Putamen (tissue), 1 donor: ENCODE measurements at regions not wholly inside any gene's neighbourhood (a gene's known extent, or its start where the extent isn't known, plus 50 kb on each side); places are given as distances from the start of the nearest gene placed in this dataset.
"Not testable (repeated sequence)": the region's sequence is repeated elsewhere in the genome, so short reads cannot be mapped to it uniquely, and the experiment has no call there.

Experiments used
- DNase-seq: peaks from one replicate; pipeline ENCODE4 v3.0.0-alpha.2; 2016; ENCODE audit warnings: low spot score

DNA sequence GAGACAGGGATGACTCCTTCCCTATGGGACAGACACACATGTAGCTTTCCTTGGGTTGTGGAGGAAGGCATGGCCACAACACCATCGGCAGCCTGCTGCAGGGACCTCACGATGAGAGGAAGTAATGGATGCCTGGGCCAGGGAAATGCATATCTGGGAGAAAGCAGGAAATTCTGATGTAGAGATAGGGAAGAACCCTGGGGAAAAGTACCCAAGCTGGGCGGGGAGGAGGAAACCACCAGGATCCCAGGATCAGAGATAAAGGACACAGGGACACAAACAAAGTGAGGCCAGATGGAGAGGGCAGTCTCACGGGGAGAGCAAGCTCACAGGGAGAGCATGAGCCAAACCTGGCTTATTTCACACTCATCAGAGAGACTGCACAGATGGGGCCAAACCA, 294.7 kb upstream of the TEKT4 start:
- DNase-seq: not testable (repeated sequence)

DNA sequence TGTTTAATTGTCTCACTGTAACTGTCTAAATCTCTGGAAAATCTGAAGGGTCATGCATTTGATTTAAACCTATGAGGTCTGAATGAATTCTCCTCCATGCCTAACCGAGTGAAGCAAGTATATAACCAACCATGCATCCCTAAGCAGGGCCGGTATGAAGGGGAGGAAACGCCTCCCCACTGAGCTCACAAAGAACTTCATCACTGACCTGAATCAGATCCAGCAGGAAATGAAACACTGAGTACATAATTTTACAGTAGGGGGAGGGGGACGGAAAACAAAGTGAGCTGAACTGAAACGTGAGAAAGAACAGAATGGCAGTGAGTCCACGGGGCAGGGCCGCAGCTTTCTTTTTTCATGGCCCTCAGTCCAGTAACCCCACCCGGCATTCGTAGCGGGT, 294.1 kb upstream of the TEKT4 start:
- not testable (repeated sequence) for DNase-seq

DNA sequence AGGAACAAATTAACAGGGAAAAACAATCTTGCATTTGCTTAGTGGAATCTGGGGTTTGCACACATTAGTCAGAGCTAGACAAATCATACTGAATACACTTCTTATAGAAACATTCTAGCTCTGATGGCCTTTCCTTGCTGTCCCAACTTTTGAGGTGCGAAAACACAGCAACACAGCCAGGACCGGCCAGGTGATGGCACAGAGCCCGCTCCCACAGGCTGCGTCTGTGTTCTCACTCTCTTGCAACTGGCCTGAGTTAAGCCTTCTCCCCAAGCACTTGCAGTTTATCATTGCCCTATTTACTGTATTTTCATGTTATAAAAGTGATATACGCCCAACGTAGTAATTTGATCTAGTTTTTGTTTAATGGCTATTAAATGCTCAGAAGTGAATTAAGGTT, 292.0 kb upstream of the TEKT4 start:
- not testable (repeated sequence) for DNase-seq

DNA sequence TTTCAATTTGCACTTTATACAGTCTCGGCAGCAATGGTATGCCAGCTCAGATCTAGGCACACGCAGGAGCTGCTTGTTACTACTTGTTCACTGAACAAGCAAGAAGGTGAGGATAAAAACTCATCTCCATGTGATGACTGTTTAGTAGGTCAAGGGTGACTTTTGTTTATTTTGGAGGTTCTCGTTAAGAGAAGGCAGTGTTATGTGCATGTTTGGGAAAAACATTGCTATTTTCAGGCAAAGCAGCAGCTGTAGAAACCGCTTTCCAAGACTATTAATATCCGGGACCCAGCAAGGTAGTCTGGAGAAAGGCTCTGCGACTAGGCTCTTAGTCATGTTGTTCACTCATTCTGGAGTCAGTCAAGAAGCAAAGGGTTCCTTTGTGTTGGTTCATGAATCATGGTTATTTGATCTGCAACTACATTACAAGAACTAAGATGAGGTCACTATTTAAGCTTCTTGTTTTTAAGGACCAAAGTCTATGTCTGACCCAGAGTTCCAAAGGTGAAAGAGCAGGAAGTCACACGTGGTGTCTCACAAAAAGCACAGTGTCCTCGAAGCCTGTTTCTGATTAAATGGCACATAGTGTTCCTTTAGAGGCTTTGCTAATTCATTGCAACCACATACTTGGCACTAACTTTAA, 288.0 kb upstream of the TEKT4 start:
- DNase-seq: not testable (repeated sequence)

DNA sequence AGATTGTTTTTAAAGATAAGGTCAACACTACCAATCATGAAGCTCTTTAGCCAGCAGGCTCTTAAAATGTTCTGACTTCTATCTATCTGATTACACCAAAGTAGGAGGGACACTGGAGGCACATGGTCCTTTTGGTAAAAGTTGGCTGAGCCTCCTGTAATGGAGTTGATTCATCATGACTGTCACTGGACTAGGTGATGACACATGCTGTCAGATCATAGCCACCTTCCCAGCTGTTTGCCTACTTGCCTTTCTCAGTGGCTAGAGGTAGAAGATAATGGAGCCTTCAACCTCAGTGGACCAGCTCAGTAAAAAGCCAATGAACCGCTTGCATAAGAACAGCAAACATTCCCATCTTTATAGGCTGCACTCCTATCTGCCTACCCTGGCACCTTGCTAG, 286.7 kb upstream of the TEKT4 start:
- not testable (repeated sequence) for DNase-seq

DNA sequence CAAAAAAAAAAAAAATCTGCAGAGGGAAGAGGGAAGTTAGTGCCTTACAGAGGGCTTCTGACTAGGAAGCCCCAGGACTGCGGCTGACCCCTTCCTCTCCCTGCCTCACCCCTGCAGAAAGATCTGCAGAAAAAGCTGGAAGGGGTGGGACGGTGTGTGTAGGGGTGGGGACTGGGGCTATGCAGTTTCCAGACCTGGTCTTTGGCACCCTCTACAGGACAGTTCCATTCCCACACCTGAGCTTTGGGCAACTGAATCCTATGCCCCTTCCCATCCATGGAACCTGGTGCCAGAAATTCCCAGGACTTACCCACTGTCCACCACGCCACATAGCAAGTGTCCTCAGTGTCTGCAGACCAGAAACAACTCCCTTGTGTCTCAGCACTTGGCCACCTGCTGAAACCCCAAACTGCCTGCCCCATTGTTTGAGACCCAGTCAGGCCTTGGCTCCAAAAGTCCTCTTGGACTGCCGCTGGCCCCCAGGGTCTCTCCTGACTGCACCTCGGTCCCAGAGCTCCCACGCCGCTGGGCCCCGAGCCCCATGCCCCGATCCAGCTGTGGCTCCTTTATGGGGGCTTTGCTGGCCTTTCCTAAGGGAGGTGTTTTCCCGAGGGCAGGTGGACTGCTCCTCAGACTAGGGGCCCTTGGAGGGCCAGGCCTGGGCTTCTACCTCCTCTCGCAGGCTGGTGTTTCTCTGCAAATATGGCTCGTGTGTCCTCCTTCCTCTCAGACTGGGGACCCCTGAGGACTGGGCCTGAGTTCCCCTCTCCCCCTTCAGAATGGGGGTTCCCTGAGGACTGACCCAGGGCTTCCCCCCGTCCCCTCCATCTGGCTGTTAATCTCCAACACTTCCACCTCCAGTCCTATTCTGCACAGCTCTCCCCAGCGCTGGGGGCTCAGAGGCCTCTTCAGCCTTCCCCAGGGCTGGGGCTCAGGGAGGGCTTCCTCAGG, 284.9 kb upstream of the TEKT4 start:
- not testable (repeated sequence) for DNase-seq

DNA sequence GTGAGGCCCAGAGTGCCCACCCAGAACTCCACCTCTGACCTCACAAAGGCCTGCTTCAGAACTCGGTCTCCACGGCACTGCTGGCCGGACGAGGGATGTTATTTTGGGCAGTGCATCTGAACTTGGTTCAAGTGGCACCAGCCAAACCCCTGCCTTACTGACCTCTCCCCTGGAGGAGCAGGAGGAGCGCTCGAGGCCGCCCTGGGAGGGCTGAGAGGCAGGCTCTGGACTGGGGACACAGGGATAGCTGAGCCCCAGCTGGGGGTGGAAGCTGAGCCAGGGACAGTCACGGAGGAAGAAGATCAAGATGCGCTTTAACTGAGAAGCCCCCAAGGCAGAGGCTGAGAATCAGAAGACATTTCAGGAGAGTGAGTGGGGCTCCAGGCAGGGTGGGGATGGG, 284.2 kb upstream of the TEKT4 start:
- not testable (repeated sequence) for DNase-seq

DNA sequence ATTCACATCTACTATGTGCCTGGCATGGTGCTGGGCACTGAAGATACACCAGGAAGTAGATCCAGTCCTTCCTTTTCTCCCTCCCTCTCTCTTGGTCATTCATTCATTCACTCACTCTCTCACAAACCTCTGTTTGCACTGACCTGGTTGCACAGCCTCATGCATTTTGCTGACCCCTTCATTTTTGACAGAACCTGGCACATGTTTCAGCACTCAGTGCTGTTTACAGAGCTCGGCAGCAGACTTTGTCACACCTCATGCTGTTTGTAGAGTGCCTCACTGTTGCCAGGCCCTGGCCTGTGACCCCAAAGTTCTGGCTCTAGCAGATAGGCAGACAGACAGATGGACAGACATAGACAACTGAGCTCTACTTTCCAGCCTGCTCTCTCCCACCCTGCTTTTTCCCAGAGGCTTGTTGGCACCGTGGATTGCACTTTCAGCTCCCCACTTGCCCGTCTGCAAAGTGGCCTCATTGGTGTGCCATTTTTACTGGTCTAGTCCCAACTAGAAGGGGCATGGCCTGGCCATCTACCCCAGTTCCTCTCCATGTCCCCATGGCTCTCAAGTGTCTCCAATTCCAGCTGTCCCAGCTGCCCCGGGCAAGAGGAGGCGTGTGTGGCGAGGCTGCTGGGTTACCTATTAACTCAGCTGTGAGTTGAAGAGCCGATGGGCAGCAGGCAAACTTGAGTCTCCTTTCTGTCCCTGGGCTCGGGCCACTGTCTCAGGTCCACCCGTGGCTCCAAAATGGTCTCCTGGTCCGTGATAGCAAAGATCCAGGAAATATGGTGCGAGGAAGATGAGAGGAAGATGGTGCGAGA, 277.0 kb upstream of the TEKT4 start:
- not testable (repeated sequence) for DNase-seq

DNA sequence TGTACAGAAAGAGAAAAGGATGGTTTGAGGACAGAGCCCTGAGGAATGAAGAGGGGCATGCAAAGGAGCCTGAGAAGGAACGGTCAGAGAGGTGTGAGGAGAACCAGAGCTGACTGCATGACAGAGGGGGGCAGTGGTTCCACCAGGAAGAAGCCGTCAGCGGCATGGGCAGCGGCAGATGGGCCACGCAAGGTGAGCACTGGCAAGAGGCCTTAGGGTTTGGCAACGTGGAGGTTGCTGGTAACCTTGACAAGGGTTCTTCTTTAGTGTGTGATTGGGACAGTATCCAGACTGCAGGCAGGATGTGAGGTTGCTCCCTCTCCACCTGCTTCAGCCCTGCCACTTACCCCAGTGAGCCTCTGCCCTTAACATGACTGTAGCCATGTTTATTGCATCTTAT, 275.3 kb upstream of the TEKT4 start:
- DNase-seq: not testable (repeated sequence)

DNA sequence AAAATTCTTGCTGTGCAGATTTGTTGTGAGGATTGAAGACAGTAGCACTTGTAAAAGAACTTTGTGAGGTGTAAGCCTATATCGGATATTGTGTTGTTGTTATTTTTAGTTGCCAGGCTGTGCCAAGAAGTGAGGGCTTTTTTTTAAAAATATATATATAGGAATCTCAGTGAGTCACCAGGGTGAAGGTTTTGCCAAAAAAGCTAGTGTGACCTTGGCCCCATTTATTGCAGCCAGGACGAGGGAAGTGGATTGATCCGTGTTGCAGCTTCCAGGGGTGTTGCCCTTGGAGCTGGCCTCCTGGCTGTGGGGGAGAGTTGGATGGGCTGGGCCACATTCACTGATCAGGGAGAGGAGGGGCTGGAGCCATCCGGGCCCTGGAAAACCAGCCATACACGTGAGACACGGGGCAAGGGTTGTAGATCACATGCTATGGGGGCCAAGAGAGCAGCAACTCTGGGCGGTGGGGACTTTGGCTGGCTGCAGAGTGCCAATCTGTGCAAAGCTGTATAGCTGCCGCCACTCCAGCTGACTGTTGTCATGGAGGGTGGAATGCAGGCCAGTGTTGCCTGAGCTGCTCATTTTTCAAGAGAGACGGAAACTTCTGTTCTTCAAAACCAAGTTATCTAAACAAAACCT, 273.0 kb upstream of the TEKT4 start:
- not testable (repeated sequence) for DNase-seq

DNA sequence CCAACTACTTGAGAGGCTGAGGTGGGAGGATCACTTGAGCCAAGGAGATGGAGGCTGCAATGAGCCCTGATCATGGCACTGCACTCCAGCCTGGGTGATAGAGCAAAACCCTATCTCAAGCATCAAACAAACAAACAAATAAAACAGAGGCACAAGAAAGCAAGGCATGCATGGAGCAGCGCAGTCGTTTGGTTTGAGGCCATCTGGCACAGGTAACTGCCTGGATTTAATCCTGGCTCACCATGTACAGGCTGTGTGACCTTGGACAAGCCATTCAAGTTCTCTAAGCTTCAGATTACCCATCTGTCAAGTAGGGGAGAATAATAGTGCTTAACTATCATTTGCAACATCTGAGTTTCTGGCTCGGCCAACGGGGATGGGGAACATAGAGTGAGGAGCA, 270.3 kb upstream of the TEKT4 start:
- DNase-seq: not testable (repeated sequence)

DNA sequence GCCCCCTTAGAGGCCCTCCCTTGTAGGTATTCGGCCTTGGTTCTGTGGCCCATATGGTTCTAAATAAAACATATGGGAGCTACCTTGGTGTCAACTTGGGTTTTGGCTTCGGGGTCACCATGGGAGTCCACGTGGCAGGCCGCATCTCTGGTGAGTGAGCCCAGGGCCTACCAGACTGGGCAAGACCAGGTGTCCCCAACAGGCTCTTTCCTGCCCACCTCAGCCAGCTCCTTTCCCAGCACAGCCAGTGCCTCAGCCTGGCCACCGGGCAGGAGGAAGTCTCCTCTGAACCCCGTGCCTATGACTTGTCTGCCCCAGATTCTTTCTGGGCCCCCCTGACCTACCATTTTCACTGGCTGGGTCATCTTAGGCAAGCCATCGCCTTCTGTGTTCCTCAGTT, 268.8 kb upstream of the TEKT4 start:
- DNase-seq: no peak

DNA sequence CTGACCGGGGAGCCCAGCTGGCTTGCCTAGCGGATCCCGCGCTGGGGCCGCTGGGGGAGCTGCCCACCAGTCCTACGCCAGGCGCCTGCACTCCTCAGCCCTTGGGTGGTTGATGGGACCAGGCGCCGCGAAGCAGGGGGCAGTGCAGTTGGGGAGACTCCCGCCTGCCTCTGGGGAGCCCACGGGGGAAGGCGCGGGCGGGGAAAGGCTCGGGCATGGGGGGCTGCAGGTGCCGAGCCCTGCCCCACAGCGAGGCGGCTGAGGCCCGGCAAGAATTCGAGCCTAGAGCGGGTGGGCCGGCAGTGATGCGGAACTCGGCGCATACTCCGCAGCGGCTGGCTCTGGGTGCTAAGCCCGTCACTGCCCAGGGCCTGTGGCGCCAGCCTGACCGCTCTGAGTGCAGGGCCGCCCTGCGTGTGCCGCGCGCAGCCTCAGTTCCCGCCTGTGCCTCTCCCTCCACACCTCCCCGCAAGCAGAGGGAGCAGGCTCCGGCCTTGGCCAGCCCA, 249.1 kb upstream of the TEKT4 start:
- no peak for DNase-seq

DNA sequence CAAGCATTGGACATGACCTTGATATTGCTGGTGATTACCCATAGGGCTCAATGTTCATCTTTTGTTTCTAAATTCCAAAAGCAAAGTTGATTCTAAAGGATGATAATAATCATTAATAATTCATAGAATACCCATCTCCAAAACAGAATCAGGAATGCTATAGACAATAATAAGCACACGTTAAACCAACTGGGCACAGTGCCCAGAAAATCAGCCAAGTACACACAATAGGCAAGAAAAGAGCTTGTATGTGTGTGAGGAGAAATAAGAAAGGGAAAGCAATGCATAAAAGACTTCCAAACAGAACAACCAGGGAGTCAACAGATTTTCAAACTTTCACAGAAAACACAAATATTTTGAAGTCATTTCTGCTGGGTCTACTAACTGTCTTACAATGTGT, 242.3 kb upstream of the TEKT4 start:
- DNase-seq: not testable (repeated sequence)

DNA sequence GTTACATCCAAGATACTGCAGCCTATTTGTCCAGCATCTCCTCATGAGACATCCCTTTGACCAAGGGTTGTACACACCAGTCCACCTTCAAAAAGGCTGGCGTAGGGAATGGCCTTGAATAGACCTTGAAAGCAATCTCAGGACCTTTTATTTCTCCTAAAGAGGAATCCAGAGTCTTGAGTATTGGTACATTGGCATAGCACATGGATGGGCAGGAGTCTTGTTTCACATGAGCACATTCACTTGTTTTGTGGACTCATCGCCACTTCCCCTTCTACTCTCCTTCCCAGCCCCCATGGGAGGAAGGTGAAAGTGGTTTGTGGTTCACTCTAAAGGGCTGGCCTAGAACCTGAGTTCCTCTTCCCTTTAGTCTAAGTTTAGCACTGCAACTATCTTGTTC, 229.8 kb upstream of the TEKT4 start:
- DNase-seq: not testable (repeated sequence)

DNA sequence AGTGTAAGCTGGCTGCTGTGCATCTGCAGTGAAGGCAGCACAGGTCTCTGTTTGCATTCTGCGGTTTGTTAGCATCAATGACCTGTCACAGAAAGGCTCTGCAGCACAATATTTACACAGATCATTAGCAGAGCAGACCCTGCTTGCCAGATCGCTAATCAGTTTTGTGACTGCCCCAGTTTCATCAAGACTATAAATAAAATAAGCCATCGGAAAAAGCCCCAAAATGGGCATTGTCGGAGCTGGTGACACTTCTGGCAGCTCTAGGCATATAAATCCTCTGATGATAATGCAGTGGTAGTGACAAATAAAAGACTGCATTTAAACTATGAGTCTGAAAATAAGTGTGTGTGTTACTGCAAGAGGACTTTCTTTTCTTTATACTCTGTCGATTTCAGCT, 219.1 kb upstream of the TEKT4 start:
- DNase-seq: not testable (repeated sequence)

DNA sequence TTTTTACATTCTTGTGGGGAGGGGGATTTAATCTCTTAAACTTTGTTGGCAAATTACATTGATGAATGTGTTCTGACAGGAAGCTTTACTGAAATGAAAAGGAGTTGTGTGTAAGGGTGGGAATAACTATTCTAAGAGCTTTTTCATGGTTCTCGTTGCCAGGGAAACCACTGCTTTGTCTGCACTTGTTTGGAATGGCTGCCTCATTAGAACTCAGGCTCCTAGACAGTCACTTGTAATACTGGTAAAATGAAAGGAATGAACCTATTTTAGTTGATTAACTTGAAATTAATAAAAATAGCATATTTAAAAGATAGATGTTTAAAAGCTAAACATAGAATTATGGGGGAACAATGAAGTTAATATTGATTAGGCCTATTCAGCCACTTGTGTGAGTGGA, 201.4 kb upstream of the TEKT4 start:
- DNase-seq: not testable (repeated sequence)

DNA sequence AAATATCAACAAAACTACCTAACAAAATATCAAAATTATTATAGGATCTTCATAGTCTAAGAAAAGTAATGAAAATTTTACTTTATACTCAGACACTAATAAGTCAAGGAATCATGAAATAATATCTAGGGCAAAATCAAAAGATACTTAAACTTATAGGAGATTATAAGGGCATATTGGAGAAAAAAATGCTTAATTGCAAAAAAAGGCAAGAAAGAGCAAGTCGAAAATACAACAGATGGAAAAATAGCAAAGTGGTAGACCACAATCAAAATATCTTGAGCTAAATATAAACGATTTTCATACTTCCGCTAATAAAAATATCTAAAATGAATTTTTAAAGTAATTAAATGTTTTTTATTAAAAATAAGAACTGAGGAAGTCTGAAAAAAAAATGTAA, 177.0 kb upstream of the TEKT4 start:
- not testable (repeated sequence) for DNase-seq

DNA sequence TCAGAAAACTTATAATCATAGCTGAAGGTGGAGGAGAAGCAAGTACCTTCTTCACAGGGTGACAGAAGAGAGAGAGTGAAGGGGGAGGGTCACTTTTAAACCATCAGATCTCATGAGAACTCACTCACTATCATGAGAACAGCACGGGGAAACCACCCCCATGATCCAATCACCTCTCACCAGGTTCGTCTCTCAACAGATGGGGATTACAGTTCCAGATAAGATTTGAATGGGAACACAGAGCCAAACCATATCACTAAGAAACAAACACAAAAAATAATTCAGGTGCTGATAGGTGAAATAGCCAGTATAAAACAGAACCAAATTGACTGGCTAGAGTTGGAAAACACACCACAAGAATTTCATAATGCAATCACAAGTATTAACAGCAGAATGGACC, 162.2 kb upstream of the TEKT4 start:
- not testable (repeated sequence) for DNase-seq

DNA sequence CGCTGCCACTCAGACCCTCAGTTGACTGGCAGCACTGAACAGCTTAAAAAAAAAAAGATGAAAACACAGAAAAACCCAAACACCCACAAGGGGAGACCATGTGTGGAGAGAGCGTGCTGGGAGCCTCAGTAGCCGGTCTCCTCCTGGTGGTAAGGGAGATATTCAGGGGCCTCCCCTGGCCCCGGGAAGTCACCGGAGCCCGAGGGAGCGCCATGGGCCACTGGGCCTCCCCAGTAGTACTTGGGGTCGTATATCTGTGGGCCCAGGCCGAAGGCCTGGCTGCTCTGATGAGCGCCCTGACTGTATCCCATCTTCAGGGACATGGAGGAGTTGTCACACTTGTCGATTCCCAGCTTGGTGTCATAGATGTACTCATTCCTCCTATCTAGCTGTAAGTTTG, 145.7 kb upstream of the TEKT4 start:
- DNase-seq: no peak

DNA sequence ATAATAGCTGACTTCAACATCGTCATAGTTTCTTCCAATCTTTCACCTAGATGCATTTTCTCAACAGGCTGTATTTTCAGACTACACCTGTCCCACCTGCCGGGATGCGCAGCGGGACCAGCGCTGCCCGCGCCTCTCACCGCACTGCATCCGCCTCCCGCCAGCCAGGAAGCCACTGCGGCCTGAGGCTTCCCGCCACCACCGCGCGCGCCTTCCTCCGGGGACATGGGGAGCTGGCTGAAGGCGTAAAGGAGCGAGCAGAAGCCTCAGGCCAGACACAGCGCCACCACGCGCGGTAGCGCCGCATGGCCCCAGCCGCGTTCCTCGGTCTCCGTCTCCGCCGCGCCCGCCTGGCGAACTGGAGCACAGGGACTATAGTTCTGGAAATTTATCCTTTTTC, 135.7 kb upstream of the TEKT4 start:
- DNase-seq: not testable (repeated sequence)

DNA sequence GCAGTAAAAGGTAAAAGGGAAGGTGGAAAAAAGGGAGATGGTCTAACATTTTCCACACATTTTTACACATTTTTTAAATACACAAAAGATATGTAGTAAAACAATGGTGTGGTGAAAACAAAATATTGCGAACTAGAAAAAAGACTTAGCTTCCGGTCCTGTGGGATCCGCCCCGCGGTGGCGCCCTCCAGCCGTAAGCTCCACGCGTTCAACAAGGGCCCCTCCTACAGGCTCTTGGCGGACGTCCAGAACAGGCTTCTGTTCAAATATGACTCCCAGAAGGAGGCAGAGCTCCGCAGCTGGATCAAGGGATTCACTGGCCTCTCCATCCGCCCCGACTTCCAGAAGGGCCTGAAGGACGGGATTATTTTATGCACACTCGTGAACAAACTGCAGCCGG, 134.1 kb upstream of the TEKT4 start:
- not testable (repeated sequence) for DNase-seq
